NB4 (cell line): ENCODE measurements at regions not wholly inside any gene's neighbourhood (a gene's known extent, or its start where the extent isn't known, plus 50 kb on each side); places are given as distances from the start of the nearest gene placed in this dataset.
A peak's percentile ranks its signal among the peaks of the same experiment; 100 is the strongest.

Source experiments
- DNase-seq: peaks from one replicate; pipeline ENCODE4 v3.0.0; 2010; ENCODE audit warnings: low read depth
- H3K4me3 ChIP-seq: one replicate; pipeline ENCODE4 v1.5.1; 2011; ENCODE audit warnings: mild to moderate bottlenecking, low read depth, low read length, moderate library complexity
- CTCF ChIP-seq: IDR thresholded peaks from one replicate; pipeline ENCODE4 v1.5.1; 2012; ENCODE audit warnings: low read depth, low read length
- MYC ChIP-seq: IDR thresholded peaks from 2 replicates; pipeline ENCODE4 v1.6.1; 2011; ENCODE audit warnings: low read depth, low read length
- POLR2A ChIP-seq: IDR thresholded peaks from 2 replicates; pipeline ENCODE4 v1.6.1; 2011; ENCODE audit warnings: mild to moderate bottlenecking; ENCODE audit not compliant: insufficient read length; ENCODE audit errors: extremely low read depth
- TF ChIP-seq, protein P1 (sequence below): IDR thresholded peaks from 2 replicates; pipeline ENCODE4 v1.6.1; 2011; ENCODE audit warnings: low read depth, low read length

DNA sequence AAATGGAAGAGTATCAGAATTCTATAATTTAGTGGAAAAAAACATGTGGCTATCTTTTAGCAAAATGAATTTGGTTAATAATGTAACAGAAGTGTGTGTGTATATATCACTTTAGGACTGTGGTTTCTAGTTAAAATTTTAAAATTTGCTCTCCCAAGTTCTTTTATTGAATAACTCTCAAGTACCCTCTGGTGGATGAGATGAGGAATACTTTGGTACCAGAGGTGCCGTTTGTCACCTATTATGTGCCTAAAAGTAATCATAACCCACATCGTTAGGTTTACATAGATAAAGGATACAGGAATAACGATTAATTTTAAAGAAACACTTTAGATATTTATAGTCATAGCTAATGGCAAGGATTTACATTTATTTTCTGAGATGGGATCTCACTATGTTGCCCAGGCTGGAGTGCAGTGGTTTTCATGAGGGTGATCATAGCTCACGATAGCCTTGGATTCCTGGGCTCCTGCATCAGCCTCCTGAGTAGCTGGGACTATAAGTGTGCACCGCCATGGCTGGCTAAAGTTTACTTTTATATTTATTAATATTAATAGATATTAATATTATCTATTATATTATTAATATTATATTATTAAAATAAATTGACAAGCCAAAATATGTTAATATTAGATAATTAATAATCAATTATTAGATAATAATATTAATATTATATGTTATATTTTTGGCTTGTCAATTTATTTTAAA lies 66.7 kb upstream of the CAPRIN1 start:
- TF ChIP-seq MYC = no peak
- TF ChIP-seq, protein P1, sequence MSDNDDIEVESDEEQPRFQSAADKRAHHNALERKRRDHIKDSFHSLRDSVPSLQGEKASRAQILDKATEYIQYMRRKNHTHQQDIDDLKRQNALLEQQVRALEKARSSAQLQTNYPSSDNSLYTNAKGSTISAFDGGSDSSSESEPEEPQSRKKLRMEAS = no peak
- TF ChIP-seq POLR2A = no peak
- peak; percentile 2 for TF ChIP-seq CTCF
- H3K4me3 ChIP-seq = no peak overlapping the region
- peak; percentile 28 for DNase-seq

GRCh38 chr11:33982661-33983060 lies 68.9 kb upstream of the CAPRIN1 start:
- TF ChIP-seq, protein P1 = no peak
- TF ChIP-seq POLR2A (no peak), CTCF (no peak), MYC (no peak)
- DNase-seq = no peak
- H3K4me3 ChIP-seq = no peak overlapping the region

DNA sequence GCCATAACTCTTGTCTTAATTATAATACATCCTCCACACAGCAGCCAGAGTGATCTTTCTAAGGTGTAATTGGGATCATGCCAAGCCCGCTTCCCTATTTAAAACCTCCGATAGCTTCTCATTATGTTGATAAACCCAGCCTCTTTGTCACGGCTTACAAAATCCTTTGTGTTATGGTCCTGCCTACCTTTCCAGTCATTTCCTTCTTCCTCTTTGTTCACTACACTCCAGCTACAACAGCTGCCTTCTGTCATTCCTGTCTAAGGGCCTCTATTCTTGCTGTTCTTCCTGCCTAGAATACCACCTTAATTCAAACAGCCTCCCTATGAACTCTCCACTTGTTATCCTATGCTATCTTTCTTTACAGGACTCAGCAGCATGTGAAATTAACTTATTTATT lies 70.6 kb upstream of the CAPRIN1 start:
- no peak for DNase-seq
- TF ChIP-seq, protein P1 = no peak
- TF ChIP-seq CTCF = no peak
- TF ChIP-seq MYC = no peak
- no peak for TF ChIP-seq POLR2A
- no peak overlapping the region for H3K4me3 ChIP-seq

- DNase-seq = no peak
- H3K4me3 ChIP-seq = no peak overlapping the region
- TF ChIP-seq CTCF = no peak
- TF ChIP-seq POLR2A = no peak
- TF ChIP-seq, protein P1 = no peak
- no peak for TF ChIP-seq MYC
Observed at GRCh38 chr11:33978376-33978775, 73.2 kb upstream of the CAPRIN1 start.

GRCh38 chr11:33977676-33978075 lies 73.9 kb upstream of the CAPRIN1 start:
- no peak overlapping the region for H3K4me3 ChIP-seq
- TF ChIP-seq MYC = no peak
- TF ChIP-seq POLR2A = no peak
- TF ChIP-seq, protein P1 = no peak
- TF ChIP-seq CTCF = no peak
- DNase-seq = no peak
